HG02970 (cell line): ENCODE measurements at regions not wholly inside any gene's neighbourhood (a gene's known extent, or its start where the extent isn't known, plus 50 kb on each side); places are given as distances from the start of the nearest gene placed in this dataset.
"Not testable (repeated sequence)": the region's sequence is repeated elsewhere in the genome, so short reads cannot be mapped to it uniquely, and the experiment has no call there.

Experiments used
- ATAC-seq: cut with Tn5 transposase; IDR thresholded peaks from one replicate; pipeline ENCODE4 v1.9.1; 2021; ENCODE audit warnings: mild to moderate bottlenecking, moderate library complexity, moderate number of reproducible peaks; ENCODE audit not compliant: unreplicated experiment, low FRiP score

DNA sequence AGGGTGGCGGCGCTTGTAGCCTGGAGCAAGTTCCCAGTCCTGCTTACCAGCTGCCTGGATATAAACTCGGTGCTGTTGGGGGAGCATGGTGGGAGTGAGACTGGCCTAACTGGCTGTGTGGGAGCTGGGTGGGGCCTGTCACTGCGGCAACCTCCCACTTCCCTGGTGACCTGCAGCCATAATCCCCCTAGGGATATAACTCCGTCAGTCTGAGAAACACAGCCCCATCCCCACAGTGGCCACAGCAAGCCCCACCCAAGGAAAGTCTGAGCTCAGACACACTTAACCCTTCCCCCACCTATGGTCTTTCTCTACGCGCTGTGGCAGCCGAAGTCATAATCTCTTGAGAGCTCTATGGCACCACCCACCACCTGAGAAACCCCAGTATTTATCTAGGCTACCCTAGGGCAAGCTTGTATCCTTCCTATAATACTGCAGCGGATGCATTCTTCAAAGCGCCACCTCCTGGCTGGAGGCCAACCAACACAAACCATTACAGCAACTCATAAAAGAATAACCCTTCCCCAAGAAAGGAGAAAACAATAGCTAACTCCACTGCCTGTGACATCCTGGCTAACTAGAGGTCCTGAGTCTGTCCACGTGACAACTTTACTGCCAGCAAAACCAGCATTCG, 57.4 kb downstream of the ZNF648 start:
- no peak for ATAC-seq

DNA sequence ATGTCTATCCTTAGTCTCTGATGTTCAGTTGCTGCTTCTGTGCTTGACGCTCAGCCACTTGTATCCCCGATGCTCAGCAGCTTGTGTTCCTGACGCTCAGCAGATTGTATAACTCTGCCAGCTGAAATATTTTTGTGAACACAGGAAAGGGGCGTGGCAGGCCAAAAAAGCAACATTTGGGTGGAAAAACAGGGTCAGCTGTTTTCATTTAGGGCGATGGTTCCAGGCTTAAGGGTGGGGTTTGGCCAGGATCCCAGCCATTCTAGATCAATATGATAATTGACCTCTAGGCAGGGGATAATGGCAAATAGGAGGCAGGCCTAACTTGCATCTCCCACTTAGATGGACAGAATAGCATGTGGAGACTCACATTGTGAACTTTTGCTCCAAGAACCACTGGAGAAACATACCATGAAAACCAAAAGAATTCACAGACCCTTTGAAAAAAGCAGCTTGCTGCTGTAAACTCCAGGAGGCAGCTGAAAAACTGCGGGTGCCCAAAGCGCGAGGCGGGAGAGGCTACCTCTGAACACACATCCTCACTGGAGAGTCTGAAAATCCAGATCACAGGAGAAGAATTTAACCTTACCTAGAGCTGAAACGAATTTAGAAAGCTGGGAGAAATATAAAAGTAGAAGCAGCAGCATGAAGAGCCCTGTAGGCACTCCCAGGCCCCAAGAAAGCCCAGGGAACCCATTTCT, 58.3 kb downstream of the ZNF648 start:
- ATAC-seq: no peak

DNA sequence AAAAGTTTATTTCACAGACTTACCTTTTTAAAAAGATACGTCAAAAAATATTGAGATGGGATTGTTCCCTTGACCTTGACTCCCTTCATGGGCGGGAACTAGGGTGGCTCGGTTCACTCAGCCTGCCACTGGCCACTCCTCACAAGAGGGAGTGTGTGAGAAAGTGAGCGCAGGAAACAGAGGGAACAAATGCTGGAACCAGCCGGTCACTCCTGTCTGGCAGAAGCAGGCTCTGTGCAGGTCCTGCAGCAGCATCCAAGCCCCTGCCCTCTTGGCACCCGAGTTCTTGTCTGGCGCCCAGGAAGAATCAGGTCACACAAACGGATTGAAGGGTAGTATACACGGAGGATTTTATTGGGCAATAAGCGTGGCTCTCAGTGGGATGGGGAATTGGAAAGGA, 58.9 kb downstream of the ZNF648 start:
- ATAC-seq: no peak

DNA sequence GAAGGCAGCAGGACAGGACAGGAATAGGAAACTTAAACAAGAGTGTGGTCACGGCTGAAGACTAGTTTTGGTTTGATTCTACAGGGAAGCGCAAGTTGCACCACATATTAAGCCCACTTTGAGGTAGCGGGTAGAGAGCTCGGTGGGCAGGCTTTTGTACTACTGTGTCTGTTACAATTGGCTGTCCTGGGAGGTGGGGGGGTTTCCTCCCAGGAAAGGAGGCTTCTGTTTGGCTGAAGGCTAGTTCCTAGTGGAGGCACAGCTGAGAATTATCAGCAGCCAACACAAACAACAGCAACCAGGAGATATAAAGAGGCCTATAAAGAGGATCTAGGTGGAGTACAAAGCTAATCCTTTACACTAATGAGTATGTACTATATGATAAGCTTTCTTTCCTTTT, 62.7 kb downstream of the ZNF648 start:
- ATAC-seq: no peak

DNA sequence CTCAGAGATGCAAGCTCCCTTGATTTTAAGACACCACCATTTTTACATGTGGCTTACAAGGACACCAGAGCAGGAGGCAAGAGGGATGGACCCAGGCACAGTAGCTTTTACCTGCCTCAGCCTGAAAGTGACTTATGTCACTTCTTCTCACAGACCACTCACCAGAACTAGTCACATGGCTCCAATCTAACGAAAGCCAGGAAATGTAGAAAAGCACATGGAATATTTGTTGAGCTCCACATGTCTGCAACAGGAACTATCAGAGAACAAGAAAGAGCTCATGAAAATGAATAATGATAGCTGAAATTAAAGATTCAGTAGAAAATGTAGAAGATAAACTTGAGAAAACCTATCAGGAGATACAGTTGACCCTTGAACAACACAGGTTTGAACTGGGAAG, 69.4 kb downstream of the ZNF648 start:
- no peak for ATAC-seq

DNA sequence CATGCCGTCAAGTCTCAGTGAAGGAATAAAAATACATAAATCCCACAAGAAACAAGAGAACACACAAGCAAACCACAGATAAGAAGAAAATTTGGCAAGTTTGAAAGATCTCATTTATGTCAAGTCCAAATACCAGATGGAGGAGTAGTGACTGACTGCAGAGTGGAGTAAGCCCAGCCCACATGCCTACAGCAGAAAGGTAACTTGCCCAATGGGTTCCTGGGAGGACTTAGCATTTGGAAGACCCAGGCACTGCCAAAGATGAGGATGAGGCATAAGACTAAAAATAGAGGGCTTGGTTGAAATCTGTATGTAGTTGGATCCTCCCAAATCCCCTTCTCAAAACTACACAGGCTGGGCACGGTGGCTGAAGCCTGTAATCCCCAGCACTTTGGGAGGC, 70.8 kb downstream of the ZNF648 start:
- no peak for ATAC-seq

DNA sequence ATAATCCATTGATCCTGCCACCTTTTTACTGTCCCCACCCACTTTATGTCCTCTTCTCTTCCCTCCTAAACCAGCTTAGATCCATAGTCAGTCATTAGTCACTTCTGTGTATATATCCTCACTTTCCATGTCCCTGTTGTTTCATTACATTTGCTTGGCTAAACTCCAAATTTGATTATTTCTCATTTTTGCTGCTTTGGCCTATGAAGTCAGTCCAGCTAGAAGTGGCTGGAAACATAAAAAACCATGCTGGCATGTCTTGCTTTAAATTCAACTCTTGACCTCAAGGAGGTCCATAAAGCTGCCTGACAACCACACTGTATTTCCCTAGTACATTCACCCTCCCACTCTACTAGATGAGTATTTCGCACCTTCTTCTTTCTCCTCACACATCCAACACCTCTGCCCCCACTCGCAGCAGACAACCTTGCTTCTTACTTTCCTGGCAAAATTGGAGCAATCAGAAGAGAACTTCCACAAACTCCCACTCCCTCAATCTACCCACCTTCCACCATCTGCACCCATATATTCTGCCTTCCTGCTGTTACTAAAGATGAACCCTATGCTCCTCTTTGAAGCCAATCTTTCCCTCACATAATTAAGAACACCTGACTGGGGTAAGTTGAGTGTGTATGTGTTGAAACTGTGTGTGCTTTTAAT, 72.1 kb downstream of the ZNF648 start:
- ATAC-seq: no peak

DNA sequence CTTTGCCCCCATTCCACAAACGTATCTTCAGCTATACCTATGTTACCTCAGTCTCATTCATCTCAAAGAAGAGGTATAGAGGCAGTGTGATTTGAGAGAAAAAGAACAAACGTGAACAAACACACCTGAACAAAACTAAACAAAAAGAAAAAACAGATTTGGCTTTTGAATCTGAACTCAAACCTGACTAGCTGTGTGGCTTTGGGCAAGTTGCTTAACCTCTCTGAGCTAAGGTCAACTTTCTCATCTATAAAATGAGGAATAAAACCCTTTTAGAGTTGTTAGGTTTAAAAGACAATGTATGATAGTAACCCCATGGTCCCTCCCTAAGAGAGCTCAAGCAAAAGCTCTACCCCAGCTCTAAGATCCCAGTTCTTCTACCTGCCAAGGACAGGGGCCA, 73.5 kb downstream of the ZNF648 start:
- no peak for ATAC-seq

DNA sequence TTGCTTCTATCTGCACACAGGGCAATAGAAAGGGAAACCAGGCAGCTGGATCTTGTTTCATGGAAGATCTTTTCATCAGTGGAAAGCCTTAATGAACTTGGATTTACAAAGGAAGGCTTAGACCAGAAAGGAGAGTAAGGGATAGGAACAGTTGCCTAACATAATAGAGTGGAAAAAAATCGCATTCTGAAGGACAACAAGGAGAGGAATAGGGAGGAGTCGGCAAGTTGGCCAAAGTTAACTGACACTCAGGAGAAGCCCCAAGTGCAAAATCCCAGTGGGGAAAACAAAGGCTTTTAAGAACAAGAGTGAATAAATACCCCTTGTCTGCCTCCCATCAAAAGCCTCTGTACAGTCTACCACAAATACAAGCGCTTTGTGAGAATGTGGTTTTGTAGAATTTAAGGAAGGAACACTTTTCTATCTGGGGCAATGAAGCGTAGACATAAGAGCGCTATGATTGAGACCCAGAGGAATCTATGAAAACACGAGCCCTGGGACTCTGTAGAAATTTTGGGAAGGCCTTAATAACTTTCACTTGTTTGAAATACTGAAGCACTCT, 74.1 kb downstream of the ZNF648 start:
- ATAC-seq: no peak

DNA sequence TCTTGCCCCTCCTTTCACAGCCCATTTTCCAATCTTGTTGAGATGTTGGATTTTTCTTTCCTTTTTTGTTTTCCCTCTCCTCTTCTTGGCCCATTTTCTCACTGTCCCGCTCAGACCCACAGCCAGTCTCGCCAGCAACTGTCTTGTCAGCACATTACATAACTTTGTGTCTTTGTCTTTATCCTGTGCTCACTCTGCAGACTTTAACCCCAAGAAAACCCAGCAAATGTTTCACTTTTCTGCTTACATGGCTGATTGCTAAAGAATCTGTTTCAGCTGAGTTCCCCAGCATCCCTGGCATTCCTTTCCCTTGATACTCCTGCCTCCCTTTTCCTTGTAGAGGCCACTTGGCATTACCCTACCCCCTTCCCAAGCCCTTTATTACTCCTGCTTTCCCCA, 74.6 kb downstream of the ZNF648 start:
- ATAC-seq: no peak

DNA sequence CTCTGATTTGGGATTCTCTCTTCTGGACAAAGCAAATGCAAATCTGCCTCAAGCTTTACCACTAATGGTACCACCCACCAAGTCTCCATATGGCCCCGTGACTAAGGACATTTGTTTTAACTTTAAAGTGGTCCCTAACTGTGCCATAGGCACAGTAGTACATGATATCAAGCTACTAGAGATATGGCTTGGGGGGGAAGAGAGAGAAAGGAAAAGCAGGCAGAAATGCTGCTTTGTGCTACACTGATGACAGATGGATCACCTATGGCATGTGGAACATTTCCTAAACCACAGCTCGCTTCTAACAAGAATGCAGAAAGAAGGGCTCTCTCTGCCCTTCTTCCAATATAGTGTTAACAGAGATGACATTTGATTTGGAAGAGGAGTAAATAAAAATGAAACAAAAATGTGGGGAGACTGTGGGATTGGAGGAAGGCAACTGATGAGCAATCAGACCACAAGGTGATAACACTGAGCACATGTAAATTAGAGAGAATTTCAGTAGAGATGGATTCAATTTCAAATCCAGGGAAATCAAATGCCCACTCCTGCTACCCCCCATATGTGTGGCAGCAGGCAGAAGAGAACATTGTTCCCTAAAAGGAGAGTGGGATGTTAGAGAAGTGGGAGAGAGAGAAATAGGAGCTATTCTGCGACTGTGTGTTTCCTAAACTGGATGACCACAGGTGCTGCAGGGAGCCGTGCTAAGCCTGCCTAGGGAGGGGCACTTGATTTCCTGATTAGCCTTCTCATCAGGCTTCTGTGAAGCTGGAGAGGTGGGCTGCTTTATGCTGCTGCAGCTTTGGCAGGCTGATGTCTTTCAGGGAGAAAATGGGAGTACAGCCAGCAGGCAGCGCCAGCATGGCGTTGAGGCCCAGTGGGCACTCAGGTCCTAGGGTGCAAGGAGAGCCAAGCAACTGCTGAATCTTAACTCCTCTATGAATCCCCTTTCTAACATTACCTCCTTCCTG, 75.3 kb downstream of the ZNF648 start:
- no peak for ATAC-seq

DNA sequence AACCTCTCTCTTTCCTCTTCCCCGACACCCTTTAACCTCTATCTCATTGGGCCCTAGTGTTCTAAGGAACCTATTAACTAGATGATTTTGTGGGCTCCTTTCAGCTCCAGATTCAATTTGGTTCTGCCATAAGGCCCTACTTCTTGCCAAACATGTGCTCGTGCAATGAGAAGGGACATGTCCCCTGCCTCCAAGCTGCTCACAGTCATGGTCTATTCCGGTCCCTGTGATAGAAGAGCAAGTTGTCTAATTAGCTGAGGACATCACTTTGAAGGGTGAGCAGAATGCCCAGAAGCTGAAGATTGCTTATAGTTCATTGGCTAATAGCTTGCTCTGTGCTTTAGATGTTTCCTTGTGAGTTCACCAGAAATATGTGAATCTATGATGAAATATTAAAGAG, 76.2 kb downstream of the ZNF648 start:
- ATAC-seq: no peak

DNA sequence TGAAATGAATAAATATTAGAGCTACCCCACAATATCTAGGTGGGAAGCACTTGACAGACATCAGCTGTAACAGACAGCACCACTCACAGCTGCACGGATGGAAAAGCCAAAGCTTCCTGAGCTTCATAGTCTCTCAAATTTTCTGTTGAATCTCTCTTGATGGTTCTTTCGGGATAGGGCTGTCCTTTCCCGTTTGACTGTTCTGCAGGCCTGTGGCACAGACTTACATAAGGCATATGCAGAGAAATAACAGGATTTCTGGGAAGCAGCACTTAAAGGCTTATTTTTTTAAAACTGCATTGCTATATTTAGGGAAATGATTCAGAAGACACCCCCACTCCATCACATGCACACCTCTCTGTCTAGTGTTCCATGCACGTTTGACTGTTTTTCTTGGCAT, 77.5 kb downstream of the ZNF648 start:
- ATAC-seq: no peak

DNA sequence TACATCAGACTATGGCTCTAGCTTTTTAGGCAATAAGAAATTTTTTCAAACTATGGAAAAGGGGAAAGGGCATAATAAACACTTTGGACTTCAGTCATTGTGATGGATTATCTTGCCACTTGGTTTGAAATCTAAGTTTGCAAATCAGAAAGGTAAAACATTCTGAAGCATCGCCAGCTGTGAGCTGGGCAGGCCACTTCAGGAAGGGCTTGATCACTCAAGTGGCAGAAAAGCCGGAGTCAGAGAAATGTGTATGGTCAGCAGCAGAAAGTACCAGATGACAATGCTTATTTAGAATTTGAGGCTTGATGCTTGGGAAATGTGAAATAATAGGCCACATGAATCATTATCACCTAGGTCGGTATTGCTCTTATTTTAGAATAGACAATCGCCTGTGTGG, 79.7 kb downstream of the ZNF648 start:
- ATAC-seq: no peak

DNA sequence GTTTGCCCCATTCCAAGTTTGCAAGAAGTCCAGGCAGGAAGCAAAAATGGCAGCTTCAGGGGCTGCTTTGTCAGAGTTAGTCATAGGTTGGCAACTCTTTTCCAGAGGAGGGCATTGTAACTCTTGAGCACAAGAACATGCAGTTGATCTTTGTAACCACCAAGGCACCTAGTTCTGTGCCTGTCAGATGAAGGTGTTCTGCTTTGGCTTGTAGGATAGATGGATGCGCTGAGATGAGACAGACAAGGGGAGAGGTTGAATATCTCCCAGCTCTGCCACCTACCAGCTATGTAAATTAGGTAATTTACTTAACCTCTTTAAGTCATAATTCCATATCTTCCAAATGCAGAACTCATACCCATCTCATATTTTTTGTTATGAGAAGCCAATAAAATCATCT, 89.3 kb downstream of the ZNF648 start:
- no peak for ATAC-seq

DNA sequence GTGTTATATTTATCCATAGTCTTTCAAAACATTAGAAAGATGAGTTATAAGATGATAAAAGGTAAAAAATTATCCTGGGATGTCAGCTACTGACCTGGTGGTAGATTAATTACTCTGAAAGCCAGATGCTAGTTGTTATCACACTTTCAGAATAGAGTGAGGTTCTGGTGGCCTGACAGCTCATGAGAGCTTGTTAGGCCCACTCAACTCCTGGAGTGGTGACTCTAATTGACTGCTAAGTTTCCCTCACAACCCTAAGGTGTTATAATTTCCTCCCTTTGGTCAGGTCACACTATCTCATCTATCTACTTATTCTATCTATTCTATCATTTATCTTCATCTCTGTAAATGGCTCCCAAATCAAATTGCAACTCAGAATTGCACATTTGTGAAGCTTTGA, 90.1 kb downstream of the ZNF648 start:
- ATAC-seq: no peak

DNA sequence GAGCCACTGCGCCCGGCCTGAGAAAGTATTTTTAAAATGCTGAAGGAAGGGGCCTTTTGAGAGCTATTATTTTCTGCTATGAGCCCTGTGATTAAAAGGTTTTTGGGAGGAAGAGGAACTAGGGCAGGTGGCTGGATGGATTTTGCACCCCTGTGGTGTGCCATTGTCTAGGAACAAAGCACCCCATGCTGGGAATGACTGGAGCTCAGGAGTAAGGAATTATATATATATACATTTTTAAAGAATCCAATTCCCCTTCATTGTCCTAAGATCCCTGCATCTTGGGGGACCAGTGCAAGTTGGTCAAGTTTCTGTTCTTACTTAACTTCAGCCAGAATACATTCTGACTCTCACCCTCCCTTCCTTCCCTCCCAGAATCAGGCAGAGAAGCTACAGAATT, 91.6 kb downstream of the ZNF648 start:
- no peak for ATAC-seq

DNA sequence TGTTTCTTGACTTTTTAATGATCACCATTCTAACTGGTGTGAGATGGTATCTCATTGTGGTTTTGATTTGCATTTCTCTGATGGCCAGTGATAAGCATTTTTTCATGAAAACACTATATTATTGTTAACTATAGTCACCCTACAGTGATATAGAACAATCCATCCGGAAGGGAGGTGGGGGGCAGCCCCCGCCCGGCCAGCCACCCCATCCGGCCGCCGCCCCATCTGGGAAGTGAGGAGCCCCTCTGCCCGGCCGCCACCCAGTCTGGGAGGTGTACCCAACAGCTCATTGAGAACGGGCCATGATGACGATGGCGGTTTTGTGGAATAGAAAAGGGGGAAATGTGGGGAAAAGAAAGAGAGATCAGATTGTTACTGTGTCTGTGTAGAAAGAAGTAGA, 106.8 kb downstream of the ZNF648 start:
- ATAC-seq: not testable (repeated sequence)

DNA sequence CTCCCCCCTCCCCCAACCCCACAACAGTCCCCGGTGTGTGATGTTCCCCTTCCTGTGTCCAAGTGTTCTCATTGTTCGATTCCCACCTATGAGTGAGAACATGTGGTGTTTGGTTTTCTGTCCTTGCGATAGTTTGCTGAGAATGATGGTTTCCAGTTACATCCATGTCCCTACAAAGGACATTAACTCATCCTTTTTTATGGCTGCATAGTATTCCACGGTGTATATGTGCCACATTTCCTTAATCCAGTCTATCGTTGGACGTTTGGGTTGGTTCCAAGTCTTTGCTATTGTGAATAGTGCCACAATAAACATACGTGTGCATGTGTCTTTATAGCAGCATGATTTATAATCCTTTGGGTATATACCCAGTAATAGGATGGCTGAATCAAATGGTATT, 107.3 kb downstream of the ZNF648 start:
- ATAC-seq: not testable (repeated sequence)

DNA sequence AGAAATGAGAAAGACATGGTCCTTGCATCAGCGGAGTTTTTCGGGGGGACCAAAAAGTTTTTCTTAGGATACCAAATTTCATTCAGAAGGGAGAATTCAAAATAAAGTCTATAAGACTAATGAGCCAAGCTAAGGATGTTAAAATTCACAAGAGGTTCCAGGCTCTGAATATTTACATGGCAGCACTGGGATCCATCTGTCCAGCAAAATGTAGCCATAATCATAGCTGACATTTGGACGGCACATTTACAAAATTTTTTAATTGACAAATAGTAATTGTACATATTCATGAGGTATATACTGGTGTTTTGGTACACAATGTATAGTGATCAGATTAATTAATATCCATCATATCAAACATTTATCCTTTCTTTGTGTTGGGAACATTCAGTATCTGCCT, 107.9 kb downstream of the ZNF648 start:
- no peak for ATAC-seq

DNA sequence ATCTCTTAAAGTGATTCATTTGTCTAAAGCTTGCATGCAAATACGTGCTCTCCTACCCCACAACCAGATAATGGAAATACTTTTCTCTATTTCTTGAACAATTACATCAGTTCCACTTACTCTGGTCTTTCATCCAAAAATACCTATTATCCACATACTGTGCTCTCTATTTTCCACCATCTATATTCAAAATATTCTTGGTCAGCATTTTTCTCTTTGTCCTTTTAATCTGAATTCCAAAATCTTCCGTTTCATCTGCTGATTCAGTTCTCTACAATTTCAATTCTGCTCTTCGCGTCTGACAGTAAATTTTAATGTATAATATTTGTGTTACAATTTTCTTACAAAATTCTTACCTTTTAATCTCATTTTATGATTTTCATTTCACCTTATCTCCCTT, 110.3 kb downstream of the ZNF648 start:
- no peak for ATAC-seq
